ENCODE measurements at regions not wholly inside any gene's neighbourhood (a gene's known extent, or its start where the extent isn't known, plus 50 kb on each side); places are given as distances from the start of the nearest gene placed in this dataset.

DNA sequence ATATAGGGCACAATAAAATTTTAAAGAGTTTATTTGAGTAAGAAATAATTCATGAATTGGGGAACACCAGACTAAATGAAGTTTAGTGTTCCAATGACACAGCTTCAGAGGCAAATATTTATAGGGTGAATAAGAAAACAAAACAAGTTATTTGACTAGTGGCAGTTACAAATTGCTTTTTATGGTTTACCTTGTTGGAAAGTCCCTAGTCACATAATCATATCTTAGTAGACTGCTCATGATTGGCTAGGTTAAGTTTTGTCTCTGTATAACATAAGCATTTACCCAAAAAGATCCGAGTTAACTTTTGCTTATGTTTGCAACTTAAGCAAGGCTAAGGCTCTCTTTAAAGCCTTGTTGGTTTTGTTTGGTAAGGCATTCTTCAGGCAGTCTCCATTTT is 224.7 kb upstream of the MIR17HG start:
- TF ChIP-seq EZH2 (IDR thresholded peaks at IDR 0.05) (no peak), POLR2AphosphoS5 (IDR thresholded peaks at IDR 0.05; ENCODE audit: borderline replicate concordance, low read depth, low read length) (no peak), FOXP2 (optimal IDR thresholded peaks at IDR 0.05; ENCODE audit: control extremely low read depth, extremely low read length, insufficient read depth) (no peak)
